Activated T-cell treated with anti-CD3 and anti-CD28 coated beads, Interleukin-2, amount 50 U/mL, for 24 hours (primary cell): ENCODE measurements at regions not wholly inside any gene's neighbourhood (a gene's known extent, or its start where the extent isn't known, plus 50 kb on each side); places are given as distances from the start of the nearest gene placed in this dataset.

Source experiments
- DNase-seq: peaks from one replicate; pipeline ENCODE4 v3.0.0-alpha.2; 2020
- H3K27ac Mint-ChIP-seq: 2 replicates; pipeline ENCODE4 v1.8.0; 2020; ENCODE audit warnings: mild to moderate bottlenecking, mixed read lengths
- H3K27me3 Mint-ChIP-seq: 2 replicates; pipeline ENCODE4 v1.8.0; 2020; ENCODE audit warnings: mixed read lengths
- H3K36me3 Mint-ChIP-seq: 2 replicates; pipeline ENCODE4 v1.8.0; 2020; ENCODE audit warnings: low read depth, mixed read lengths
- H3K4me1 Mint-ChIP-seq: 2 replicates; pipeline ENCODE4 v1.8.0; 2020; ENCODE audit warnings: low read depth, mixed read lengths
- H3K4me3 Mint-ChIP-seq: 2 replicates; pipeline ENCODE4 v1.8.0; 2020; ENCODE audit warnings: mild to moderate bottlenecking, moderate library complexity, mixed read lengths
- H3K9me3 Mint-ChIP-seq: 2 replicates; pipeline ENCODE4 v1.8.0; 2020; ENCODE audit warnings: mixed read lengths

DNA sequence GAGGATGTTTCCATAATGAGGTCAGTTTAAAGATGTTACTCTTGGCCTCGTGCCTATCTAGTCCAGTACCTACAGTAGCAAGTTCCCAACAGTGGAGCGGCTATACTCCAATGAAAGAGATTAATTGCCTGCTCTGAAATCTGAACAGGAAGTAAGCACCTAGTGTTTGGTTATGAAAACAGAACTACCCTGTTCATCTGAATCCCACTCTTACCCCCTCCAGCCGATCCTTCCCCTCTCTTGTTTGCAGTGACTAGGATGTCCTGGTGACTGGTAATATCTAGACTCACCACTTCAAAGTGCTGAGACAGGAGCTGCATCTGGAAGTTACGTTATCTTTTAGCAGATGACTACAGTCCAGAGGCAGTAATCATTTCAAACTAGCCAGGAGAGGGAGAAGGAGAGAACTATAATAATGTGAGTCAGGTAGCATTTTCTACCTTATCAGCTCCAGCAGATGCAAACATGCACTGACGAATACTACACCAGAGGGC, 666.7 kb upstream of the NRP1 start:
- peaks cover 3% of the 10 kb centered on the region for H3K4me1 Mint-ChIP-seq
- no peaks in the 10 kb centered on the region for H3K27me3 Mint-ChIP-seq
- no peak for DNase-seq
- no peak overlapping the region for H3K27ac Mint-ChIP-seq
- H3K9me3 Mint-ChIP-seq: no peaks in the 10 kb centered on the region
- H3K4me3 Mint-ChIP-seq: no peak overlapping the region
- no peaks in the 10 kb centered on the region for H3K36me3 Mint-ChIP-seq

DNA sequence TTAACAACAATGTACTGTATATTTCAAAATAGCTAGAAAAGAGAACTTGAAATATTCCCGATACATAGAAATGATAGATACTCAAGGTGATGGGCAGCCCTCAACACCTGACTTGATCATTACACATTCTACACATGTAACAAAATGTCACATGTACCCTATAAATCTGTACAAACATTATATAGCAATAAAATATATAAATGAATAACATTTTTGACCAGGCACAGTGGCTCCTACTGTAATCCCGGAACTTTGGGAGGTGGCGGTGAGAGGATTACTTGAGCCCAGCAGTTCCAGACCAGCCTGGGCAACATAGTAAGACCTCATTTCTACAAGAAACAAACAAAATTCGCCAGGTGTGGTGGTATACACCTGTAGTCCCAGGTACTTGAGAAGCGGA, 659.5 kb upstream of the NRP1 start:
- Mint-ChIP-seq H3K27ac (no peak overlapping the region), H3K9me3 (no peaks in the 10 kb centered on the region), H3K4me3 (no peak overlapping the region), H3K36me3 (no peaks in the 10 kb centered on the region), H3K4me1 (peaks cover 3% of the 10 kb centered on the region), H3K27me3 (peaks cover 6% of the 10 kb centered on the region)
- no peak for DNase-seq

DNA sequence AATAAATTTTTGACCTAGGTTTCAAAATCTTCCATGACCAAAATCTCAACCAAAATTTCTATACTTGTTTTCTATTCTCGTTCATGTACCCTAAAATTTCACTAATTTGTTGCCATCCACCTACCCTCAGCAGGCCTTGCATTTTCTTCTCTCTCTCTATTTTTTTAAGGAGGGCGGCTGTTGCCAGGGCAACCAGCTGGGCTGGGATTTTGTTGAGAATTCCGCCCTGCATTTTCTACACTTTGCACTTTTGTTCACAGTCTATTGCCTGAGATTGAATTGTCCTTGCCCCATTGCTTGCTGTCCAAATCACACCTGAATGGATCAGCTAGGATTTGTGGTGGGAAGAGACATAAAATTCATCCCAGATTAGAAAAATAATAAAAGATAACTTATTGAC, 657.5 kb upstream of the NRP1 start:
- no peak overlapping the region for H3K4me3 Mint-ChIP-seq
- no peaks in the 10 kb centered on the region for H3K9me3 Mint-ChIP-seq
- no peaks in the 10 kb centered on the region for H3K36me3 Mint-ChIP-seq
- no peak overlapping the region for H3K27ac Mint-ChIP-seq
- DNase-seq: no peak
- H3K27me3 Mint-ChIP-seq: peaks cover 6% of the 10 kb centered on the region
- H3K4me1 Mint-ChIP-seq: peaks cover 3% of the 10 kb centered on the region

DNA sequence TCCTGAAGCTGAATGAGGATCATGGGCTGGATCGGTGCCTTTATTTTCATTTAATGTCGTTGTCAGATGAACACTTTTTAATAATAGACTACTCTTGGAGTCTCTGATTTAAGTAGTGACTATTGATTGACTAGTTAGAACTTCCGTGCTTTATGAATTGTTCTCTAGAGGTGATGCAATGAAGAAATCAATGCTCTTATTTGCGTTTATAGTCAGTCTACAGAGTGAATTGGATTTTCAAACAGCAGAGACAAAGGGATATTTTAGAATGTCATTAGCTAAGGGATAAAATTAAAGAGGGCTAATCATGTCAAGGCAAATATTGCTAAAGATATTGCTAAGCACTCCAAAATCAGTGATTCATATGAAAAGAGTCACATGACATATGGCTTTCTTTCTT, 652.0 kb upstream of the NRP1 start:
- no peak for DNase-seq
- Mint-ChIP-seq H3K9me3 (no peaks in the 10 kb centered on the region), H3K27me3 (peaks cover 3% of the 10 kb centered on the region), H3K36me3 (no peaks in the 10 kb centered on the region), H3K4me1 (no peaks in the 10 kb centered on the region), H3K27ac (no peak overlapping the region), H3K4me3 (no peak overlapping the region)

DNA sequence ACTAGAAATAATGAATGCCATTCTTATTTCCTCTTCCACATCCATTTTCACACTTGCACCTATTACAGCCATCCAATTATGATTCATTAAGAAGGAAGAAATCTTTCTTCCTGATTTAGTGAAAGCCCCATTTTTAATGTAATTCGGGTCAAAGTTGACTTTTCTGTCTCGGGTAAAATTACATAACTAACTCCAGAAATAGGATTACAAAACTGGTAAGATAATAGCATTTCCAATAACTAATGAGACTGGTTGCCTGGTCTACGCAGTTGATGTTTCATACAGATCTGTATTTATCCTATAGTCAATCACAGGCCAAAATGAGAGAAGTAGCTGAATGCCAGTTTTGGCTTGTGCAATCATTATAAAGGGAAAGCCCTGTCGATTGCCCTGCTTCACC, 651.5 kb upstream of the NRP1 start:
- Mint-ChIP-seq H3K4me3 (no peak overlapping the region), H3K9me3 (no peaks in the 10 kb centered on the region), H3K36me3 (no peaks in the 10 kb centered on the region), H3K27me3 (peaks cover 1% of the 10 kb centered on the region), H3K4me1 (no peaks in the 10 kb centered on the region), H3K27ac (no peak overlapping the region)
- no peak for DNase-seq

DNA sequence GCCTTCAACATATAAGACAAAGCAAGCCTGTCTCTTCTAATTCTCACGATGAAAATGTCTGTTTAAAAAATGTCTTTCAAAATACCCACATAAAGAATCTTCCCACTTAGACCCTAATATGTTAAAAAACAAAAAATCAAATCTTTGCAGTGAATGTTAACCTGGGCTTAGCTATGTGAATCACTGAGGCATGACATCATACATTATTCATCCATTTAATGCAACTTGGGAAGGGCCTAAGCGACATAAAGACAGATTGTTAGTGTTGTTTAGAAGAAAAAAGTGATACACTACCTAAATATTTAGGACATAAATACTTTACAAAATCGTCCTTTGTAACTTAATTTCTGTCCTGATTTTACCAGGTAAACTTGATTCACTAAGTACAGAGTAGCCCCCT, 648.5 kb upstream of the NRP1 start:
- Mint-ChIP-seq H3K27ac (no peak overlapping the region), H3K9me3 (no peaks in the 10 kb centered on the region), H3K27me3 (no peaks in the 10 kb centered on the region), H3K4me3 (no peak overlapping the region), H3K4me1 (no peaks in the 10 kb centered on the region), H3K36me3 (no peaks in the 10 kb centered on the region)
- DNase-seq: no peak

DNA sequence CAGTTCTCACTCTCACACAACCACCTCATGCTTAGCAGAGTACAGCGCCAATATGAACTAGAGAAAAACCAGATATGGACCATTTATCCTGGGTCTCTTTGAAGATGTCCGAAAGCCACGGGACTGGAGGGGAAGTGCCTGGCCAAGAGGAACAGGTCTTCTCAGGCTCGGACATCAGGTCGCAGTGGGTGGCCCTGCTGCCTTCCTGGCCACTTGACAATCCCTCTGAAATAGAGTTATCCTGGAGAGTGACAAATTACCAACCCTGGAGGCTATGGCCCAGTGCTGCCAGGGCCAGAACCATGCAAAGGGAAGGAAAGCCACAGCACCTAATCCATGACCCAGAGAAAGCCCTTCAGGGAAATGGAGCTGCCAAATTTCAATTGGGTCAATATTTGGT, 646.8 kb upstream of the NRP1 start:
- no peaks in the 10 kb centered on the region for H3K36me3 Mint-ChIP-seq
- H3K27ac Mint-ChIP-seq: no peak overlapping the region
- DNase-seq: no peak

DNA sequence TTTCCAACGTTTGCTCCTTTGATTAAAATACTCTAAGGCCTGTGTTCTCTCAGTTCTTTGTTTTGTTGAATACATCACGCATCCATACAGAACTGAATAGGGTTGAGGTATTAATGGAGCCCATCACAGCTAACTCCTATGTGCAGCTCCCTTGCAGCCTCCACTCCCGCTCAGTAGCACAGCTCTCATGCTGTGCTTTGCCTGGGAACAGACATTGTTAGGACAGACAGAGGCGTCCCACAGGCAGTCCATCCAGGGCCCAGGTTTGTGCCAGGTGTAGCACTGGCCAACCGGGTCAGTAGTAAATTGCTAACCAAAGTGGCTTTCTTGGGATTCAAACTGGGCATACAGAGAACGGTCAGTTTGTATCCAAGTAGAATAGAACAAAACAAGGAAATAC, 644.7 kb upstream of the NRP1 start:
- no peaks in the 10 kb centered on the region for H3K9me3 Mint-ChIP-seq
- H3K4me1 Mint-ChIP-seq: no peaks in the 10 kb centered on the region
- no peaks in the 10 kb centered on the region for H3K36me3 Mint-ChIP-seq
- no peak overlapping the region for H3K27ac Mint-ChIP-seq
- DNase-seq: no peak
- no peak overlapping the region for H3K4me3 Mint-ChIP-seq
- H3K27me3 Mint-ChIP-seq: no peaks in the 10 kb centered on the region

More for the DNA sequence above, 646.8 kb upstream of the NRP1 start:
- Mint-ChIP-seq H3K9me3 (no peaks in the 10 kb centered on the region), H3K4me3 (no peak overlapping the region), H3K27me3 (no peaks in the 10 kb centered on the region), H3K4me1 (no peaks in the 10 kb centered on the region)

DNA sequence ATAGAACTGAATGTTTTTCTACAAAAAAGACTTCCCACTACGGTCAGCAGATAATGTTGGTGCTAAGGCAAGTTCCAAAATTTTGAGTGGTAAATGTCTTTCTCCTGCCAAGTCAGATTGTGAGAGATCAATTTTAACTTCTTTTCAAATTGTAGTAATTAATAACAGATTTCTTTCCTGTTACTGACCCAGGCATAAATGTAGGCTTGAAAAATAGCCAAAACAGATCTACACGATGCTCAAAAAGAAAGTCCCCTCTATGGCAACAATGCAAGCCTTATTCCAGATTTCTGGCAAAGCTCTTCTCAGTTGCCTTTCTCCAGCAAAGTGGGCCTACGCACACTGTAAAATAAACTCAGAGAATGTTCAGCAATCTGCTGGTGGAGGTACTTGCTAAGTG, 641.0 kb upstream of the NRP1 start:
- Mint-ChIP-seq H3K4me3 (no peak overlapping the region), H3K9me3 (no peaks in the 10 kb centered on the region), H3K27me3 (peaks cover 7% of the 10 kb centered on the region), H3K4me1 (no peaks in the 10 kb centered on the region), H3K27ac (no peak overlapping the region), H3K36me3 (no peaks in the 10 kb centered on the region)
- DNase-seq: no peak

DNA sequence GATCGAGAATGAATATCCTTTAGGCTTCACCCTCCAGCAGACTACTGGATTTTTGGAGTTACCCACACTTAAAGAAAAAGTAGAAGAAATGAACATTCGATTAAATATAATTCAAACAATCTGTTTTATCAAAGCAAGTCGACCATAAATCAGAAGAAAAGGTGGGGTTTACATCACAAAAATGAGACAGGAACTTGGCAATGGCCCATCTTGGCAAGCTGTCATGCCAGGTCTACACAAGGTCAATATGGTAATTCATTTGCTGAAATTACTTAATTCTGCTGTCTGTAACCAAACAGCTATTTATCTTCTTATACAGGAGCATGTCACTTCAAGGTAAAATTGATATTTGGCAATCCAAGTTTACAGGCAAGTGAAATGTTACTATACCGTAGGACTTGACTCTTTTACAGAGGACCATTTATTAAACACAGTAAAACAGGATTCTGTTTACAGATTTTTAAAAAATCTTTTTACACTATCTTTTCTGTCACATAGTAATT, 640.6 kb upstream of the NRP1 start:
- Mint-ChIP-seq H3K27ac (no peak overlapping the region), H3K9me3 (no peaks in the 10 kb centered on the region)

DNA sequence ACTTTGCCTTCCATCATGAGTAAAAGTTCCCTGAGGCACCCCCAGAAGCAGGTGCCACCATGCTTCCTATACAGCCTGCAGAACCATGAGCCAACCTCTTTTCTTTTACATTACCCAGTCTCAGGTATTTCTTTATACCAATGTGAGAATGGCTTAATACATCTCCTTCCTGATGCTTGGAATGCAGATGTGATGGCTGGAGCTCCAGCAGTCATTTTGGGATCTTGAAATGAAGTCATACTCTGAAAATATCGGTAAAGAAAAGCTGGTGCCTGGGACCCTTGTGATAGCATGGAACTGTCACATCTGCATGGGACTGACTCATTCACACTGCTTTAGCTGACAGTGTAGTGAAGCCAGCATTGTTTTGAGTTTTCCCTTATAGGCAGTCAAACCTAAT, 634.5 kb upstream of the NRP1 start:
- Mint-ChIP-seq H3K4me3 (no peak overlapping the region), H3K4me1 (peaks cover 5% of the 10 kb centered on the region), H3K36me3 (no peaks in the 10 kb centered on the region), H3K9me3 (peaks cover 7% of the 10 kb centered on the region), H3K27ac (no peak overlapping the region), H3K27me3 (peaks cover 7% of the 10 kb centered on the region)
- DNase-seq: no peak

More for the DNA sequence above, 640.6 kb upstream of the NRP1 start:
- Mint-ChIP-seq H3K4me1 (no peaks in the 10 kb centered on the region), H3K4me3 (no peak overlapping the region), H3K36me3 (no peaks in the 10 kb centered on the region), H3K27me3 (peaks cover 7% of the 10 kb centered on the region)
- no peak for DNase-seq

DNA sequence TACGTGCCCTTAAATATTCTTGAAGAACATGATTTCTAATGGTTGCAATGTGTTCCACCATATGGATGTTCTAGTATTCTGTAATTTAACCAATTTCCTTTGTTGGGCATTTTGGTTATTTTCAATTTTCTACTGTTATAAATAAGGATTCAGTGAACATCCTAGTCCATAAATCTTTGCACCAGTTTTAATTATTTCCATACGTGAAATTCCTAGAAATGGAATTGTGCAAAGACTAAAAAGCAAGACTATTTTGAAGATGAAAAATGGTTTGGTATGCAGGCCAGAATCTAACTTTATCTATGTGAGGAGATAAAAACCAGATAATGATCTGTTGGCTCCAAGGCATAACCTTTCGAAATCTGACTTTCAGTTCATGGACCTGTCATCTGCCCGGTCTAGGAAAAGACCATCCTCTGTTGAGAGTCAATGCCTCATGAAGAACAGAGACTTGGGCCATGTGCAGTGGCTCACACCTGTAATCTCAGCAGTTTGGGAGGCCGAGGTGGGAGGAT, 633.2 kb upstream of the NRP1 start:
- no peak for DNase-seq
- H3K4me1 Mint-ChIP-seq: peaks cover 5% of the 10 kb centered on the region
- H3K4me3 Mint-ChIP-seq: no peak overlapping the region
- H3K9me3 Mint-ChIP-seq: peaks cover 7% of the 10 kb centered on the region
- H3K27me3 Mint-ChIP-seq: peaks cover 5% of the 10 kb centered on the region
- no peaks in the 10 kb centered on the region for H3K36me3 Mint-ChIP-seq
- H3K27ac Mint-ChIP-seq: no peak overlapping the region

DNA sequence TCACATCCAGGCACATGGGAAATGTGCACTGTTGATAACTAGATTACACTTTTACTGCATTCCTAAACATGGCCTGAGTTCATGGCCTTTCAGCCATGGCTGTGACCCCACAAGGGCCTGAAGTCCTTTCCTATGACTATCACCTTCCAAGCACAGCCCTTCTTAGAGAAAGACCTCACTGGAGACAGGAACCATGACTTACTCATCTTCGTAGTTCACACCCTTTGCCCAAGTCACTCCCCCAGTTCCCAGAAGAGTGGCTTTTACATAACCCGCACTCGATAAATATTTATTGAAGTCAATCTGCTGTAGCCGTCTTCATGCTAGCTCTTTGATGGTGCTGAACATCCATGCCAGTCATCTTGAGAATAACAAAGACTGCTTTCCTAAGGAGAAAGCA, 632.5 kb upstream of the NRP1 start:
- peaks cover 7% of the 10 kb centered on the region for H3K9me3 Mint-ChIP-seq

DNA sequence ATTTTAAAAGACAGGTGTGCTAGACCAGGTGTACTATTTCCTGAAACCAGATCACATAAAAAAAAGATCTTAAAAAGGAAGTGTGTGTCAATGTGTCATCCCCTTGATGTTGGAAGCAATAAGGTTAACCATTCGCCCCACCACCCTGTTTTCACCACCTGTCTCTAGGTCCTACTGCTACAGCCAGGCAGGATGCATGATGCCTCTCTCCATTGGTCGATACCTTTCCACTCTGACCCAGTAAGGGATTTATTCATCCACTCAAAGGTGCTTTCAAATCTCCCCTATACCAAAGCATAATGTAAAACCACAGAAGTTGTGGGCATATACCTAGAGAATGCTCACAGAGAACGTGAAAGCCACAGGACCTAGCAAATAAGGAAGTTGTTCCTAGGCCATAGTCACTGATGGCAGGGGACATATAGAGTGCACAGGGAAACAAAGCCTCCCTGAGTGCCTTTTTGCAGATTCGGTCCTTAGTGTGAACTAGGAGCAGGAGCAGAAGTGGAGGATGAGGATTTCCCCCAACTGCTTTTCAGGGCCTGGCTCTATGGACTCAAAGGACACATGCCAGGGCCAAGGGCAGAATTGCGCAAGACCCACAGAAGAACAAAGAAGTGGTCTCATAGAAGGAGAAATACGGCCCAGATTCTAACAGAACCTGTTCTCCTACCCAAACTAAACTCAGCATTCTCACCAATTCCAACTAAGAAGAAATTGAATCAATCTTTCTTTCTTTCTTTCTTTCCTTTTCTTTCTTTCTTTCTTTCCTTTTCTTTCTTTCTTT, 631.5 kb upstream of the NRP1 start:
- Mint-ChIP-seq H3K36me3 (no peaks in the 10 kb centered on the region), H3K27me3 (no peaks in the 10 kb centered on the region), H3K27ac (no peak overlapping the region), H3K4me1 (peaks cover 5% of the 10 kb centered on the region), H3K9me3 (peaks cover 7% of the 10 kb centered on the region), H3K4me3 (no peak overlapping the region)
- DNase-seq: no peak

More for the DNA sequence above, 632.5 kb upstream of the NRP1 start:
- H3K36me3 Mint-ChIP-seq: no peaks in the 10 kb centered on the region
- H3K4me3 Mint-ChIP-seq: no peak overlapping the region
- DNase-seq: no peak
- H3K27me3 Mint-ChIP-seq: peaks cover under 1% of the 10 kb centered on the region
- H3K27ac Mint-ChIP-seq: no peak overlapping the region
- peaks cover 5% of the 10 kb centered on the region for H3K4me1 Mint-ChIP-seq

DNA sequence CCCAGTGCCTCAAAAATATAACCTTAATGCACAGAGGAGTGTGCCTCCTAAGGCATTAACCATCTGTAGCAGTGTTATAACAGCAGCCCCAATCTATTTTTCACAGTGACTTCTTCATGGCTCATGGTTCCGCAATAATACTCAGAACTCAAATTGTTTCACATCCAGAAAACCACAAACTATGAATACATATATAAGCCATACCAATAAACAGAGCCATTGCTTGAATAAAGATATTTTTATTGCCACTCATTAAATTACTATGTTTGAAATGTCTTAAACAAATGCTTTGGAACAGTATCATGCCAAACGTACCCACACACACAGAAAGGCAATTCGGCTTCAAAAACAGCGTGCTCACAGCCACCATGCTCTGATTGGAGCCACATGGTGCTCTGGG, 629.3 kb upstream of the NRP1 start:
- Mint-ChIP-seq H3K27ac (no peak overlapping the region), H3K4me3 (no peak overlapping the region), H3K4me1 (peaks cover 5% of the 10 kb centered on the region), H3K9me3 (no peaks in the 10 kb centered on the region), H3K36me3 (no peaks in the 10 kb centered on the region), H3K27me3 (no peaks in the 10 kb centered on the region)
- no peak for DNase-seq
